Endothelial cell of umbilical vein (primary cell): ENCODE measurements at regions not wholly inside any gene's neighbourhood (a gene's known extent, or its start where the extent isn't known, plus 50 kb on each side); places are given as distances from the start of the nearest gene placed in this dataset.

Experiments used
- BruUV-seq: library from RNA; stranded (reverse); fragments of 400-500 nt; replicated peaks from 2 replicates; lab custom pipeline; 2021; lab: Mats Ljungman, UMichigan
- CTCF ChIA-PET: fragments of 300-600, 350-600 bp; sonication (Branson Sonifier 250); formaldehyde crosslinking; loops from one replicate; lab custom pipeline; 2021; ENCODE audit warnings: antibody characterized with exemption, inconsistent platforms; lab: Charles Lee
- POLR2A ChIA-PET: fragments of 300-600, 350-600 bp; sonication (Branson Sonifier 250); formaldehyde crosslinking; loops from one replicate; lab custom pipeline; 2021; ENCODE audit warnings: antibody characterized with exemption, inconsistent platforms; lab: Charles Lee
- DNase-seq: peaks from one replicate; pipeline ENCODE4 v3.0.0-alpha.2; 2011; ENCODE audit warnings: low read depth, low spot score
- FAIRE-seq: peaks from 2 replicates; lab custom pipeline; 2011; peaks lifted over from hg19 to GRCh38; lab: Jason Lieb, UNC
- H2AFZ ChIP-seq: 2 replicates; pipeline ENCODE4 v1.6.0; 2012; ENCODE audit warnings: low read depth, low read length, control low read depth, inconsistent platforms
- H3K27ac ChIP-seq: 2 replicates; pipeline ENCODE4 v1.5.1; 2011; ENCODE audit warnings: low read depth, mild to moderate bottlenecking, control low read depth, low read length, moderate library complexity; ENCODE audit not compliant: insufficient read depth
- H3K27me3 ChIP-seq, 2 experiments: 2 replicates each; pipeline versions ENCODE4 v1.6.0 to v1.6.1; 2011; ENCODE audit warnings: low read length in 2 of 2, mixed read lengths in 1 of 2; ENCODE audit not compliant: control insufficient read depth in 2 of 2, insufficient read depth in 2 of 2
- H3K36me3 ChIP-seq, 2 experiments: 2 replicates in 1 of 2; 3 replicates in 1 of 2; pipeline ENCODE4 v1.5.1; 2011; ENCODE audit warnings: low read length in 2 of 2, mild to moderate bottlenecking in 1 of 2, moderate library complexity in 1 of 2; ENCODE audit not compliant: control insufficient read depth in 2 of 2, insufficient read depth in 2 of 2; ENCODE audit errors: extremely low read depth in 1 of 2
- H3K4me1 ChIP-seq: 3 replicates; pipeline ENCODE4 v1.5.1; 2011; ENCODE audit warnings: mild to moderate bottlenecking, low read length; ENCODE audit not compliant: control insufficient read depth, insufficient read depth; ENCODE audit errors: extremely low read depth
- H3K4me2 ChIP-seq: 2 replicates; pipeline ENCODE4 v1.6.1; 2011; ENCODE audit warnings: low read length, control low read depth, mixed read lengths; ENCODE audit not compliant: insufficient read depth
- H3K4me3 ChIP-seq, 3 experiments: fragments of 200-600 bp in 1 of 3; sonication (generic), shearing (Covaris generic) in 1 of 3; replicated peaks in 1 of 3; 2 replicates each; pipeline ENCODE4 v1.5.1; 2011 to 2016; ENCODE audit warnings: control low read depth in 3 of 3, low read length in 3 of 3, mild to moderate bottlenecking in 2 of 3, inconsistent platforms in 1 of 3, low read depth in 1 of 3, moderate library complexity in 1 of 3; ENCODE audit not compliant: insufficient read depth in 1 of 3
- H3K79me2 ChIP-seq: 2 replicates; pipeline ENCODE4 v1.6.0; 2012; ENCODE audit warnings: low read length, inconsistent platforms; ENCODE audit not compliant: control insufficient read depth, insufficient read depth
- H3K9ac ChIP-seq: replicated peaks from 2 replicates; pipeline ENCODE3; 2011; ENCODE audit warnings: low read length, control low read depth; ENCODE audit not compliant: insufficient read depth; ENCODE audit errors: extremely low read depth
- H3K9me1 ChIP-seq: replicated peaks from 3 replicates; pipeline ENCODE4 v1.6.0; 2011; ENCODE audit warnings: mild to moderate bottlenecking, low read length; ENCODE audit not compliant: control insufficient read depth, insufficient read depth; ENCODE audit errors: extremely low read depth
- H3K9me3 ChIP-seq: replicated peaks from 2 replicates; pipeline ENCODE4 v1.5.1; 2012; ENCODE audit warnings: low read length, inconsistent platforms; ENCODE audit not compliant: control insufficient read depth, insufficient read depth
- H4K20me1 ChIP-seq: replicated peaks from 2 replicates; pipeline ENCODE3; 2011; ENCODE audit warnings: mild to moderate bottlenecking, low read length; ENCODE audit not compliant: control insufficient read depth, insufficient read depth; ENCODE audit errors: extremely low read depth
- EZH2 ChIP-seq: IDR thresholded peaks from 2 replicates; pipeline ENCODE4 v1.6.1; 2012; ENCODE audit warnings: borderline replicate concordance, low read depth, mild to moderate bottlenecking, moderate library complexity, low read length, inconsistent platforms; ENCODE audit not compliant: severe bottlenecking
- FOS ChIP-seq: IDR thresholded peaks from 2 replicates; pipeline ENCODE4 v1.6.1; 2011; ENCODE audit warnings: mild to moderate bottlenecking, low read length, moderate library complexity, borderline replicate concordance; ENCODE audit not compliant: insufficient read depth
- GATA2 ChIP-seq: IDR thresholded peaks from 2 replicates; pipeline ENCODE4 v1.7.0; 2011; ENCODE audit warnings: low read depth, mild to moderate bottlenecking, moderate library complexity, mixed read lengths, low read length; ENCODE audit not compliant: insufficient read length, insufficient read depth
- JUN ChIP-seq: IDR thresholded peaks from 2 replicates; pipeline ENCODE4 v1.6.1; 2011; ENCODE audit warnings: borderline replicate concordance, low read depth; ENCODE audit not compliant: insufficient read length, insufficient read depth
- MYC ChIP-seq: IDR thresholded peaks from one replicate; pipeline ENCODE4 v1.6.1; 2011; ENCODE audit warnings: mild to moderate bottlenecking, low read depth, low read length
- POLR2A ChIP-seq: IDR thresholded peaks from 2 replicates; pipeline ENCODE4 v1.6.1; 2012; ENCODE audit warnings: low read depth, mild to moderate bottlenecking, control low read depth, low read length
- POLR2AphosphoS5 ChIP-seq: IDR thresholded peaks from 2 replicates; pipeline ENCODE4 v1.6.1; 2012; ENCODE audit warnings: low read depth, mild to moderate bottlenecking, control low read depth, low read length, moderate library complexity; ENCODE audit not compliant: insufficient read depth
- dilution Hi-C: fragments of 300-500 bp; cut with MboI; formaldehyde crosslinking; loops from one replicate; pipeline ENCODE4 v1.15.0; 2019; ENCODE audit warnings: low sequenced_read_pairs; ENCODE audit not compliant: extremely low pct_ligation_motif_present
- intact Hi-C: fragments of 100-400 bp; cut with micrococcal nuclease; formaldehyde crosslinking; loops from one replicate; pipeline ENCODE4 v1.10.0; 2022
- TF ChIP-seq, protein P1 (sequence below), 2 donors: IDR thresholded peaks; 1 replicate in 1 of 2; 2 replicates in 1 of 2; pipeline ENCODE4 v1.5.1; 2011; ENCODE audit warnings: low read length in 2 of 2, mild to moderate bottlenecking in 2 of 2, moderate library complexity in 2 of 2, control low read depth in 1 of 2, inconsistent platforms in 1 of 2, low read depth in 1 of 2; ENCODE audit not compliant: insufficient read depth in 1 of 2; ENCODE audit errors: extremely low read depth in 1 of 2
- TF ChIP-seq, protein P2 (sequence below): IDR thresholded peaks from 2 replicates; pipeline ENCODE4 v1.6.1; 2011; ENCODE audit not compliant: insufficient read depth, insufficient read length

DNA sequence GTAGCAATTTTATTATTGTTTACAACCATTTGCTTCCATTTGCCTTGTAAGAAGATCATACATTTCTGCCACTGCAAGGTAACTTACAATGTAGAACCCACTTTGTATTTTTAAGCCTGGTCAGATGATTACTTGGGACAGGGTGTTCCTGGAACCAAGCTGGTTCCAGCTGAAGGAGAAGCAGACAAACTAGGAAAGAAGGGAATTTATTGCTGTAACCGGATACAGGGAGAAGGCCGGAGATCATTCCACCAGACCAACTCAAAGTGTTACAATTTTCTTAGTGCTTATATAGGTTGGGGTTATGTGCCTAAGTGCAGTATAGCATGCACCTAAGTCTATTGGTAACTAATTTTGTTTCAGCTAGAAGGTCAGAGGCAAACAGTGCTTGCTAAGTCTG, 104.4 kb downstream of the MANEA start:
- Histone ChIP-seq H3K4me1 (no peaks in the 10 kb centered on the region), H3K9me3 (peaks cover 2% of the 10 kb centered on the region), H3K4me2 (no peak overlapping the region), H4K20me1 (no peaks in the 10 kb centered on the region), H3K9ac (no peak overlapping the region), H3K27me3 (no peaks in the 10 kb centered on the region), H3K36me3 (no peaks in the 10 kb centered on the region), H3K9me1 (no peaks in the 10 kb centered on the region), H3K79me2 (no peaks in the 10 kb centered on the region), H3K4me3 (no peak overlapping the region), H3K27ac (no peak overlapping the region), H2AFZ (no peak overlapping the region)
- CTCF ChIA-PET = no interaction called here
- FAIRE-seq (no peak), DNase-seq (no peak)
- TF ChIP-seq GATA2 (no peak), MYC (no peak), JUN (no peak), POLR2A (no peak)
- no TSS peak for BruUV-seq
- dilution Hi-C loops = no loop called here
- POLR2A ChIA-PET = no interaction called here
- intact Hi-C loops = no loop called here

DNA sequence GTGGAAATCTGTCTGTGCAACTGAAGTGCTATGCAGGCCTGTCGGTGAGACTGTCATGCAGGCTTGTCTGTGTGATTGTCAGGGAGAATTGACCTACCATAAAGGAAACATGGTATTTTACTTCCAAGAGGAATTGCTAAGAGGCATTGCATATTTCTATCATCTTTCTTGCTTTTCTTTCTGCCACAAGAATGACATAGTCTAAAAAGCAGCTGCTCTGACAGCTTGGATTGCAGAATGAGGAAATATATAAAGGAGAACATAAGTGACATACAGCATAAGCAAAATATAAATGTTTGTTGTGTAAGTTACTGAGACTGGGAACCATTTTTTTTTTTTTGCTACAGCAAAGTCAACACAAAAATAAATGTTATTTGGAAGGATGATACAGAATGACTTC, 105.1 kb downstream of the MANEA start:
- dilution Hi-C loops = no loop called here
- Histone ChIP-seq H3K4me2 (no peak overlapping the region), H3K9me1 (no peaks in the 10 kb centered on the region), H3K4me3 (no peak overlapping the region), H3K27me3 (no peaks in the 10 kb centered on the region), H2AFZ (no peak overlapping the region), H3K4me1 (no peaks in the 10 kb centered on the region), H3K27ac (no peak overlapping the region), H3K9ac (no peak overlapping the region), H3K79me2 (no peaks in the 10 kb centered on the region), H3K9me3 (peaks cover 2% of the 10 kb centered on the region), H3K36me3 (no peaks in the 10 kb centered on the region), H4K20me1 (no peaks in the 10 kb centered on the region)
- DNase-seq = no peak
- TF ChIP-seq, protein P1, sequence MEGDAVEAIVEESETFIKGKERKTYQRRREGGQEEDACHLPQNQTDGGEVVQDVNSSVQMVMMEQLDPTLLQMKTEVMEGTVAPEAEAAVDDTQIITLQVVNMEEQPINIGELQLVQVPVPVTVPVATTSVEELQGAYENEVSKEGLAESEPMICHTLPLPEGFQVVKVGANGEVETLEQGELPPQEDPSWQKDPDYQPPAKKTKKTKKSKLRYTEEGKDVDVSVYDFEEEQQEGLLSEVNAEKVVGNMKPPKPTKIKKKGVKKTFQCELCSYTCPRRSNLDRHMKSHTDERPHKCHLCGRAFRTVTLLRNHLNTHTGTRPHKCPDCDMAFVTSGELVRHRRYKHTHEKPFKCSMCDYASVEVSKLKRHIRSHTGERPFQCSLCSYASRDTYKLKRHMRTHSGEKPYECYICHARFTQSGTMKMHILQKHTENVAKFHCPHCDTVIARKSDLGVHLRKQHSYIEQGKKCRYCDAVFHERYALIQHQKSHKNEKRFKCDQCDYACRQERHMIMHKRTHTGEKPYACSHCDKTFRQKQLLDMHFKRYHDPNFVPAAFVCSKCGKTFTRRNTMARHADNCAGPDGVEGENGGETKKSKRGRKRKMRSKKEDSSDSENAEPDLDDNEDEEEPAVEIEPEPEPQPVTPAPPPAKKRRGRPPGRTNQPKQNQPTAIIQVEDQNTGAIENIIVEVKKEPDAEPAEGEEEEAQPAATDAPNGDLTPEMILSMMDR (IDR thresholded peaks at IDR 0.05; ENCODE audit: extremely low read depth in 1 of 2, insufficient read depth in 1 of 2, low read depth in 1 of 2, low read length in 2 of 2) = no peak
- TF ChIP-seq POLR2A (no peak), GATA2 (no peak), MYC (no peak), JUN (no peak), FOS (no peak), POLR2AphosphoS5 (no peak), EZH2 (no peak)
- TF ChIP-seq, protein P2, sequence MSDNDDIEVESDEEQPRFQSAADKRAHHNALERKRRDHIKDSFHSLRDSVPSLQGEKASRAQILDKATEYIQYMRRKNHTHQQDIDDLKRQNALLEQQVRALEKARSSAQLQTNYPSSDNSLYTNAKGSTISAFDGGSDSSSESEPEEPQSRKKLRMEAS = no peak
- intact Hi-C loops = no loop called here
- no peak for FAIRE-seq
- ChIA-PET CTCF (no interaction called here), POLR2A (no interaction called here)
- BruUV-seq = no TSS peak
